HL-60 (cell line): ENCODE measurements at regions not wholly inside any gene's neighbourhood (a gene's known extent, or its start where the extent isn't known, plus 50 kb on each side); places are given as distances from the start of the nearest gene placed in this dataset.

Experiments used
- CTCF ChIP-seq: IDR thresholded peaks from one replicate; pipeline ENCODE4 v1.5.1; 2011; ENCODE audit warnings: low read length, control low read depth, inconsistent platforms; ENCODE audit not compliant: insufficient read depth
- GABPA ChIP-seq: IDR thresholded peaks from 2 replicates; pipeline ENCODE4 v1.6.1; 2012; ENCODE audit warnings: low read depth
- TF ChIP-seq, protein P1 (sequence below): IDR thresholded peaks from 2 replicates; pipeline ENCODE4 v1.6.1; 2012; ENCODE audit warnings: low read depth; ENCODE audit not compliant: insufficient replicate concordance

DNA sequence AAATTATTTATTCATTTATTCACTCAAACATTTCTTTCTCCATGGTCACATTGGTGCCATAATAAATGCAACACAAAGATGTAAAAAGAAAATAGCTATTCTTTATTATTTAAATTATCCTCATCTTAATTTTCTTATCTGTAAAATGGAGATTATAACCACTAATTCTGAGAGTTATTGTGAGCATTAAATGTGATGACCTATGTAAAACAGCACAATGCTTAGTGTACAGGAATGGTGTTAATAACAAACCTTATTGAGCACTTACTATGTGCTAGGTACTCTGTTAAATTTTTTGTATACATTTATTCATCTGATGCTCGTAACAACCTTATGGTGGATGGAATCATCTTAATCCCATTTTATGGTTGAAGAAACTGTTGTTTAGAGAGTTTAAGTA, 84.6 kb downstream of the NTMT2 start:
- TF ChIP-seq CTCF (no peak), GABPA (no peak)
- TF ChIP-seq, protein P1, sequence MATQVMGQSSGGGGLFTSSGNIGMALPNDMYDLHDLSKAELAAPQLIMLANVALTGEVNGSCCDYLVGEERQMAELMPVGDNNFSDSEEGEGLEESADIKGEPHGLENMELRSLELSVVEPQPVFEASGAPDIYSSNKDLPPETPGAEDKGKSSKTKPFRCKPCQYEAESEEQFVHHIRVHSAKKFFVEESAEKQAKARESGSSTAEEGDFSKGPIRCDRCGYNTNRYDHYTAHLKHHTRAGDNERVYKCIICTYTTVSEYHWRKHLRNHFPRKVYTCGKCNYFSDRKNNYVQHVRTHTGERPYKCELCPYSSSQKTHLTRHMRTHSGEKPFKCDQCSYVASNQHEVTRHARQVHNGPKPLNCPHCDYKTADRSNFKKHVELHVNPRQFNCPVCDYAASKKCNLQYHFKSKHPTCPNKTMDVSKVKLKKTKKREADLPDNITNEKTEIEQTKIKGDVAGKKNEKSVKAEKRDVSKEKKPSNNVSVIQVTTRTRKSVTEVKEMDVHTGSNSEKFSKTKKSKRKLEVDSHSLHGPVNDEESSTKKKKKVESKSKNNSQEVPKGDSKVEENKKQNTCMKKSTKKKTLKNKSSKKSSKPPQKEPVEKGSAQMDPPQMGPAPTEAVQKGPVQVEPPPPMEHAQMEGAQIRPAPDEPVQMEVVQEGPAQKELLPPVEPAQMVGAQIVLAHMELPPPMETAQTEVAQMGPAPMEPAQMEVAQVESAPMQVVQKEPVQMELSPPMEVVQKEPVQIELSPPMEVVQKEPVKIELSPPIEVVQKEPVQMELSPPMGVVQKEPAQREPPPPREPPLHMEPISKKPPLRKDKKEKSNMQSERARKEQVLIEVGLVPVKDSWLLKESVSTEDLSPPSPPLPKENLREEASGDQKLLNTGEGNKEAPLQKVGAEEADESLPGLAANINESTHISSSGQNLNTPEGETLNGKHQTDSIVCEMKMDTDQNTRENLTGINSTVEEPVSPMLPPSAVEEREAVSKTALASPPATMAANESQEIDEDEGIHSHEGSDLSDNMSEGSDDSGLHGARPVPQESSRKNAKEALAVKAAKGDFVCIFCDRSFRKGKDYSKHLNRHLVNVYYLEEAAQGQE: no peak
